HG02970 (cell line): ENCODE measurements at regions not wholly inside any gene's neighbourhood (a gene's known extent, or its start where the extent isn't known, plus 50 kb on each side); places are given as distances from the start of the nearest gene placed in this dataset.

Experiments
- ATAC-seq: cut with Tn5 transposase; IDR thresholded peaks from one replicate; pipeline ENCODE4 v1.9.1; 2021; ENCODE audit warnings: mild to moderate bottlenecking, moderate library complexity, moderate number of reproducible peaks; ENCODE audit not compliant: unreplicated experiment, low FRiP score

- no peak for ATAC-seq
Measured at GRCh38 chr6:47091886-47092668, 49.9 kb upstream of the ADGRF1 start.
